HEK293 (cell line): ENCODE measurements at regions not wholly inside any gene's neighbourhood (a gene's known extent, or its start where the extent isn't known, plus 50 kb on each side); places are given as distances from the start of the nearest gene placed in this dataset.

Experiments
- CTCF ChIA-PET: fragments of 350-600 bp; formaldehyde crosslinking; extraction: SDS; loops from one replicate; lab custom pipeline; 2021; ENCODE audit warnings: antibody characterized with exemption; lab: Yijun Ruan, JAX
- POLR2A ChIA-PET: fragments of 300-600 bp; formaldehyde crosslinking; extraction: SDS; loops from one replicate; lab custom pipeline; 2020; ENCODE audit warnings: antibody characterized with exemption, inconsistent platforms; lab: Yijun Ruan, JAX
- H3K27ac ChIP-seq: fragments of 200-500 bp; sonication (Bioruptor generic); 2 replicates; pipeline ENCODE4 v1.5.1; 2014; ENCODE audit warnings: low read depth, low read length, control low read depth, inconsistent platforms; ENCODE audit errors: extremely low read depth
- H3K36me3 ChIP-seq, 2 experiments: fragments of 200-500 bp in 1 of 2; sonication (Bioruptor generic) in 1 of 2; 1 replicate in 1 of 2; 2 replicates in 1 of 2; pipeline ENCODE4 v1.5.1; 2014 to 2017; ENCODE audit warnings: inconsistent platforms in 2 of 2, low read length in 2 of 2; ENCODE audit not compliant: control insufficient read depth in 2 of 2, insufficient read depth in 1 of 2
- H3K4me1 ChIP-seq: fragments of 200-500 bp; sonication (Bioruptor generic); 2 replicates; pipeline ENCODE4 v1.5.1; 2014; ENCODE audit warnings: mild to moderate bottlenecking, low read length, inconsistent platforms; ENCODE audit not compliant: control insufficient read depth, insufficient read depth
- H3K4me3 ChIP-seq: 2 replicates; pipeline ENCODE4 v1.5.1; 2011; ENCODE audit warnings: low read depth, mild to moderate bottlenecking, control low read depth, low read length, moderate library complexity
- H3K9me3 ChIP-seq: fragments of 200-500 bp; sonication (Bioruptor generic); 2 replicates; pipeline ENCODE4 v1.5.1; 2014; ENCODE audit warnings: low read depth, low read length, inconsistent platforms; ENCODE audit not compliant: control insufficient read depth, insufficient read depth
- GLI4 ChIP-seq: fragments of 450-650 bp; formaldehyde crosslinking; IDR thresholded peaks from 2 replicates; pipeline ENCODE4 v1.5.1; 2016; ENCODE audit warnings: missing biosample characterization, missing genetic modification characterization
- KLF16 ChIP-seq: fragments of 450-650 bp; formaldehyde crosslinking; IDR thresholded peaks from 2 replicates; pipeline ENCODE4 v1.5.1; 2017; ENCODE audit warnings: missing biosample characterization, missing genetic modification characterization
- KLF17 ChIP-seq: fragments of 450-650 bp; formaldehyde crosslinking; IDR thresholded peaks from 2 replicates; pipeline ENCODE4 v1.5.1; 2016; ENCODE audit warnings: missing biosample characterization, missing genetic modification characterization
- KLF7 ChIP-seq: fragments of 450-650 bp; formaldehyde crosslinking; IDR thresholded peaks from 2 replicates; pipeline ENCODE4 v1.5.1; 2016; ENCODE audit warnings: missing biosample characterization, missing genetic modification characterization, borderline replicate concordance
- PRDM2 ChIP-seq: fragments of 450-650 bp; formaldehyde crosslinking; IDR thresholded peaks from 2 replicates; pipeline ENCODE4 v1.5.1; 2016; ENCODE audit warnings: missing biosample characterization, missing genetic modification characterization, borderline replicate concordance
- SP7 ChIP-seq: fragments of 450-650 bp; formaldehyde crosslinking; IDR thresholded peaks from 2 replicates; pipeline ENCODE4 v1.5.1; 2016; ENCODE audit warnings: missing biosample characterization, missing genetic modification characterization
- ZFHX2 ChIP-seq: fragments of 450-650 bp; formaldehyde crosslinking; conservative IDR thresholded peaks from 2 replicates; pipeline ENCODE4 v1.5.1; 2016; ENCODE audit warnings: missing biosample characterization, missing genetic modification characterization
- ZFP41 ChIP-seq: fragments of 450-650 bp; formaldehyde crosslinking; IDR thresholded peaks from 2 replicates; pipeline ENCODE4 v1.5.1; 2016; ENCODE audit warnings: missing biosample characterization, missing genetic modification characterization, borderline replicate concordance
- ZNF140 ChIP-seq: fragments of 450-650 bp; formaldehyde crosslinking; IDR thresholded peaks from 2 replicates; pipeline ENCODE4 v1.5.1; 2016; ENCODE audit warnings: missing biosample characterization, missing genetic modification characterization
- ZNF148 ChIP-seq: fragments of 450-650 bp; formaldehyde crosslinking; IDR thresholded peaks from 2 replicates; pipeline ENCODE4 v1.5.0; 2017; ENCODE audit warnings: missing biosample characterization, missing genetic modification characterization, borderline replicate concordance
- ZNF175 ChIP-seq: fragments of 450-650 bp; formaldehyde crosslinking; IDR thresholded peaks from 2 replicates; pipeline ENCODE4 v1.5.1; 2016; ENCODE audit warnings: missing biosample characterization, missing genetic modification characterization
- ZNF23 ChIP-seq: fragments of 450-650 bp; formaldehyde crosslinking; IDR thresholded peaks from 2 replicates; pipeline ENCODE4 v1.5.1; 2016; ENCODE audit warnings: missing biosample characterization, missing genetic modification characterization, borderline replicate concordance
- ZNF311 ChIP-seq: fragments of 450-650 bp; formaldehyde crosslinking; IDR thresholded peaks from 2 replicates; pipeline ENCODE4 v1.5.1; 2017; ENCODE audit warnings: missing biosample characterization, missing genetic modification characterization, borderline replicate concordance
- ZNF341 ChIP-seq: fragments of 450-650 bp; formaldehyde crosslinking; IDR thresholded peaks from 2 replicates; pipeline ENCODE4; 2016; ENCODE audit warnings: low read depth, missing biosample characterization, missing genetic modification characterization
- ZNF362 ChIP-seq: fragments of 450-650 bp; formaldehyde crosslinking; IDR thresholded peaks from 2 replicates; pipeline ENCODE4 v1.5.1; 2016; ENCODE audit warnings: missing biosample characterization, missing genetic modification characterization
- ZNF366 ChIP-seq: fragments of 450-650 bp; formaldehyde crosslinking; conservative IDR thresholded peaks from 2 replicates; pipeline ENCODE4 v1.5.1; 2016; ENCODE audit warnings: missing biosample characterization, missing genetic modification characterization
- ZNF549 ChIP-seq: fragments of 450-650 bp; IDR thresholded peaks from 2 replicates; pipeline ENCODE4 v1.5.1; 2018; ENCODE audit warnings: missing biosample characterization, missing genetic modification characterization, mild to moderate bottlenecking, inconsistent platforms, moderate library complexity
- ZNF561 ChIP-seq: fragments of 450-650 bp; IDR thresholded peaks from 2 replicates; pipeline ENCODE4 v1.5.1; 2018; ENCODE audit warnings: missing biosample characterization, missing genetic modification characterization, borderline replicate concordance
- ZNF571 ChIP-seq: fragments of 450-650 bp; formaldehyde crosslinking; IDR thresholded peaks from 2 replicates; pipeline ENCODE4 v1.5.0; 2017; ENCODE audit warnings: missing biosample characterization, missing genetic modification characterization
- ZNF585B ChIP-seq: fragments of 450-650 bp; formaldehyde crosslinking; IDR thresholded peaks from 2 replicates; pipeline ENCODE4 v1.5.1; 2016; ENCODE audit warnings: missing biosample characterization, missing genetic modification characterization
- ZXDB ChIP-seq: fragments of 450-650 bp; formaldehyde crosslinking; IDR thresholded peaks from 2 replicates; pipeline ENCODE4 v1.5.1; 2016; ENCODE audit warnings: missing biosample characterization, missing genetic modification characterization

GRCh38 chr14:65263177-65263788 lies 149.2 kb upstream of the FUT8 start (continued):
- TF ChIP-seq ZFP41 = no peak
- TF ChIP-seq KLF17 = no peak
- TF ChIP-seq ZXDB (tag by site-specific recombination) = no peak
- TF ChIP-seq ZNF140 (tag by site-specific recombination) = no peak

- Histone ChIP-seq H3K27ac (no peak overlapping the region), H3K4me3 (no peak overlapping the region), H3K9me3 (no peaks in the 10 kb centered on the region), H3K4me1 (no peaks in the 10 kb centered on the region), H3K36me3 (no peaks in the 10 kb centered on the region)
- ChIA-PET POLR2A (no interaction called here), CTCF (no interaction called here)
- TF ChIP-seq SP7 (tag by site-specific recombination) (no peak), ZNF148 (no peak), ZNF561 (no peak), ZNF571 (no peak), ZNF549 (tag by site-specific recombination) (no peak), ZNF366 (tag by site-specific recombination) (no peak), ZNF585B (tag by site-specific recombination) (no peak), GLI4 (no peak)
These were observed 144.7 kb upstream of the FUT8 start for GRCh38 chr14:65267856-65268255.

- POLR2A ChIA-PET = no interaction called here
- no peak for TF ChIP-seq KLF7 (tag by site-specific recombination)
- TF ChIP-seq KLF16 (tag by site-specific recombination) = no peak
- no peak for TF ChIP-seq ZNF311 (tag by site-specific recombination)
- TF ChIP-seq ZFHX2 (tag by site-specific recombination) = no peak
- TF ChIP-seq, all 188 proteins: peak for 0
- no peaks in the 10 kb centered on the region for H3K4me1 ChIP-seq
- no peaks in the 10 kb centered on the region for H3K36me3 ChIP-seq
- H3K9me3 ChIP-seq = no peaks in the 10 kb centered on the region
- no peak overlapping the region for H3K27ac ChIP-seq
- no peak overlapping the region for H3K4me3 ChIP-seq
- CTCF ChIA-PET = interaction anchor here (0.7 kb wide), 1 partner anchor 14 kb away, joined by 5 read pairs; no protein-coding TSS in a partner anchor
These were observed 143.9 kb upstream of the FUT8 start for GRCh38 chr14:65268594-65268993.

GRCh38 chr14:65269732-65270131 lies 142.8 kb upstream of the FUT8 start:
- ChIA-PET CTCF (interaction anchor here (0.7 to 0.8 kb wide), 2 partner anchors 10 to 139 kb away, joined by 3 to 4 read pairs; no protein-coding TSS in a partner anchor), POLR2A (no interaction called here)
- H3K27ac ChIP-seq = no peak overlapping the region
- no peak overlapping the region for H3K4me3 ChIP-seq
- no peaks in the 10 kb centered on the region for H3K36me3 ChIP-seq
- H3K4me1 ChIP-seq = no peaks in the 10 kb centered on the region
- no peaks in the 10 kb centered on the region for H3K9me3 ChIP-seq
- no peak for TF ChIP-seq ZNF23 (tag by site-specific recombination)
- no peak for TF ChIP-seq GLI4
- TF ChIP-seq ZNF362 = no peak
- no peak for TF ChIP-seq ZXDB (tag by site-specific recombination)
- no peak for TF ChIP-seq PRDM2
- TF ChIP-seq ZNF175 = no peak
- no peak for TF ChIP-seq ZNF341 (tag by site-specific recombination)
